OCI-LY1 (cell line): ENCODE measurements at regions not wholly inside any gene's neighbourhood (a gene's known extent, or its start where the extent isn't known, plus 50 kb on each side); places are given as distances from the start of the nearest gene placed in this dataset.

ENCODE experiments used
- CTCF ChIP-seq: fragments of 200-600 bp; sonication (generic), shearing (Covaris generic); IDR thresholded peaks from 2 replicates; pipeline ENCODE4 v1.5.1; 2017; ENCODE audit warnings: mild to moderate bottlenecking, antibody characterized with exemption, low read length, moderate library complexity, mixed read lengths
- EZH2 ChIP-seq: fragments of 200-600 bp; sonication (generic), shearing (Covaris generic); IDR thresholded peaks from 2 replicates; pipeline ENCODE4 v1.8.0; 2017; ENCODE audit warnings: borderline replicate concordance, mixed run types, mild to moderate bottlenecking, antibody characterized with exemption, low read length, moderate library complexity, mixed read lengths

DNA sequence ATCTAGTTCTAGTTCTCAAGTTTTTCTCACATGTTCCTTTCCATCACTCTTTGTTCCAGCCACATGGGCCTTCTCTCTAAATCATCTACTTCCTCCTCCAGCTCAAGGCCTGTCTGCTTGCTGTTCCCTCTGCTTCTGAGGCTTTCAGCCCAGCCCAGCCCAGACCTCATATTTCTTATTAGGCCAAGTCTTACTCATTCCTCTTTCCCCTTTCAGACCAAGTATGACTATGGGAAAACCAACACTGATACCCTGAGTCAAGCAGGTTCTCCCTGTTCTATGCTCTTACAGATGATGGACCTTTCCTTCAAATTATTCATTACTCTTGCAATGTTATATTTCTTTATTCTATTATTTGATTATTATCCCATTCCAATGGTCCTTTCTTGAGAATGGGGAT is 80.3 kb upstream of the SEM1 start:
- TF ChIP-seq EZH2, result no peak
- TF ChIP-seq CTCF, result no peak
